ENCODE measurements at regions not wholly inside any gene's neighbourhood (a gene's known extent, or its start where the extent isn't known, plus 50 kb on each side); places are given as distances from the start of the nearest gene placed in this dataset.
A peak's percentile ranks its signal among the peaks of the same experiment; 100 is the strongest.
"Not testable (repeated sequence)": the region's sequence is repeated elsewhere in the genome, so short reads cannot be mapped to it uniquely, and the experiment has no call there.

- DNase-seq: no peak
These were observed 56.3 kb upstream of the ZNF92 start for GRCh38 chr7:65317372-65317771.

- no peak for DNase-seq
These were observed 62.9 kb upstream of the ZNF92 start for GRCh38 chr7:65310761-65311160.

- no peak for DNase-seq
These were observed 65.4 kb upstream of the ZNF92 start for GRCh38 chr7:65308300-65308678.

- peak; percentile 71 for DNase-seq
These were observed 65.9 kb upstream of the ZNF92 start for GRCh38 chr7:65307651-65308299.

- no peak for DNase-seq
These were observed 69.5 kb upstream of the ZNF92 start for GRCh38 chr7:65304175-65304574.

GRCh38 chr7:65302883-65303282, 70.8 kb upstream of the ZNF92 start:
- no peak for DNase-seq

- no peak for DNase-seq
These were observed 72.6 kb upstream of the ZNF92 start for GRCh38 chr7:65301007-65301406.

GRCh38 chr7:65295409-65295808, 78.2 kb upstream of the ZNF92 start:
- no peak for DNase-seq

- not testable (repeated sequence) for DNase-seq
These were observed 83.3 kb upstream of the ZNF92 start for GRCh38 chr7:65290340-65290739.

- DNase-seq: no peak
These were observed 86.6 kb upstream of the ZNF92 start for GRCh38 chr7:65287023-65287422.

GRCh38 chr7:65285906-65286864, 87.5 kb upstream of the ZNF92 start:
- no peak for DNase-seq

GRCh38 chr7:65285241-65285640, 88.4 kb upstream of the ZNF92 start:
- not testable (repeated sequence) for DNase-seq

- DNase-seq: no peak
These were observed 93.9 kb upstream of the ZNF92 start for GRCh38 chr7:65279795-65280194.

- DNase-seq: no peak
These were observed 96.8 kb upstream of the ZNF92 start for GRCh38 chr7:65276822-65277221.

- not testable (repeated sequence) for DNase-seq
These were observed 102.2 kb upstream of the ZNF92 start for GRCh38 chr7:65271502-65271901.

GRCh38 chr7:65269150-65269856, 104.4 kb upstream of the ZNF92 start:
- DNase-seq: peak; percentile 87

GRCh38 chr7:65268782-65269149, 104.9 kb upstream of the ZNF92 start:
- no peak for DNase-seq

GRCh38 chr7:65265933-65266519, 107.6 kb upstream of the ZNF92 start:
- no peak for DNase-seq

GRCh38 chr7:65264258-65264657, 109.4 kb upstream of the ZNF92 start:
- DNase-seq: no peak

GRCh38 chr7:65260673-65261072, 113.0 kb upstream of the ZNF92 start:
- not testable (repeated sequence) for DNase-seq

- not testable (repeated sequence) for DNase-seq
These were observed 113.7 kb upstream of the ZNF92 start for GRCh38 chr7:65259864-65260525.

GRCh38 chr7:65254061-65254460, 119.6 kb upstream of the ZNF92 start:
- DNase-seq: no peak
